Left ventricle myocardium inferior (tissue), 1 donor: ENCODE measurements at regions not wholly inside any gene's neighbourhood (a gene's known extent, or its start where the extent isn't known, plus 50 kb on each side); places are given as distances from the start of the nearest gene placed in this dataset.

Experiments used
- DNase-seq: peaks from one replicate; pipeline ENCODE4 v3.0.0-alpha.2; 2020
- H3K27ac ChIP-seq: fragments of 200-600 bp; replicated peaks from 2 replicates; pipeline ENCODE4 v1.8.0; 2021
- H3K27me3 ChIP-seq: fragments of 200-600 bp; 2 replicates; pipeline ENCODE4 v1.8.0; 2021; ENCODE audit warnings: low read depth
- H3K36me3 ChIP-seq: fragments of 200-600 bp; 2 replicates; pipeline ENCODE4 v1.8.0; 2021
- H3K4me1 ChIP-seq: fragments of 200-600 bp; 2 replicates; pipeline ENCODE4 v1.8.0; 2021
- H3K4me3 ChIP-seq: fragments of 200-600 bp; 2 replicates; pipeline ENCODE4 v1.8.0; 2021; ENCODE audit warnings: mild to moderate bottlenecking, moderate library complexity
- H3K9me3 ChIP-seq: fragments of 200-600 bp; replicated peaks from 2 replicates; pipeline ENCODE4 v1.8.0; 2021
- CTCF ChIP-seq: fragments of 200-600 bp; IDR thresholded peaks from 2 replicates; pipeline ENCODE4 v1.8.0; 2021; ENCODE audit warnings: antibody characterized with exemption, mild to moderate bottlenecking, borderline replicate concordance
- intact Hi-C: fragments of 100-400 bp; cut with micrococcal nuclease; formaldehyde crosslinking; loops from one replicate; pipeline ENCODE4 v1.11.0; 2022
- donor health status: DM: no; HTN: yes; CAD: no; lungs with severe emphysema.

GRCh38 chr1:31509124-31510072 is 66.9 kb upstream of the TINAGL1 start:
- intact Hi-C loops = no loop called here

GRCh38 chr1:31510304-31510703 is 66.0 kb upstream of the TINAGL1 start:
- no peaks in the 10 kb centered on the region for H3K4me1 ChIP-seq
- H3K4me3 ChIP-seq = no peak overlapping the region
- no peak for DNase-seq
- no peak overlapping the region for H3K27ac ChIP-seq
- TF ChIP-seq CTCF = no peak
- no peaks in the 10 kb centered on the region for H3K9me3 ChIP-seq
- intact Hi-C loops = no loop called here
- no peaks in the 10 kb centered on the region for H3K36me3 ChIP-seq
- peaks cover 47% of the 10 kb centered on the region for H3K27me3 ChIP-seq

More at GRCh38 chr1:31509124-31510072, 66.9 kb upstream of the TINAGL1 start:
- Histone ChIP-seq H3K4me3 (no peak overlapping the region), H3K36me3 (no peaks in the 10 kb centered on the region), H3K27me3 (peaks cover 54% of the 10 kb centered on the region), H3K4me1 (no peaks in the 10 kb centered on the region), H3K9me3 (no peaks in the 10 kb centered on the region), H3K27ac (no peak overlapping the region)
- no peak for DNase-seq
- TF ChIP-seq CTCF = no peak

GRCh38 chr1:31510853-31511789 is 65.2 kb upstream of the TINAGL1 start:
- intact Hi-C loops = no loop called here
- no peaks in the 10 kb centered on the region for H3K9me3 ChIP-seq
- TF ChIP-seq CTCF = no peak
- H3K4me1 ChIP-seq = no peaks in the 10 kb centered on the region
- DNase-seq = no peak
- H3K27ac ChIP-seq = no peak overlapping the region
- no peaks in the 10 kb centered on the region for H3K36me3 ChIP-seq
- no peak overlapping the region for H3K4me3 ChIP-seq
- H3K27me3 ChIP-seq = peaks cover 40% of the 10 kb centered on the region

GRCh38 chr1:31511848-31512615 is 64.3 kb upstream of the TINAGL1 start:
- H3K9me3 ChIP-seq = no peaks in the 10 kb centered on the region
- H3K36me3 ChIP-seq = no peaks in the 10 kb centered on the region
- H3K4me3 ChIP-seq = no peak overlapping the region
- TF ChIP-seq CTCF = no peak
- H3K27me3 ChIP-seq = peaks cover 33% of the 10 kb centered on the region
- no peaks in the 10 kb centered on the region for H3K4me1 ChIP-seq
- DNase-seq = no peak
- H3K27ac ChIP-seq = no peak overlapping the region
- intact Hi-C loops = no loop called here

GRCh38 chr1:31514117-31514516 is 62.2 kb upstream of the TINAGL1 start:
- Histone ChIP-seq H3K36me3 (no peaks in the 10 kb centered on the region), H3K4me3 (no peak overlapping the region), H3K27me3 (peaks cover 18% of the 10 kb centered on the region), H3K4me1 (no peaks in the 10 kb centered on the region), H3K27ac (no peak overlapping the region), H3K9me3 (no peaks in the 10 kb centered on the region)
- intact Hi-C loops = no loop called here
- no peak for DNase-seq
- no peak for TF ChIP-seq CTCF
